ENCODE measurements at regions not wholly inside any gene's neighbourhood (a gene's known extent, or its start where the extent isn't known, plus 50 kb on each side); places are given as distances from the start of the nearest gene placed in this dataset.
"Not testable (repeated sequence)": the region's sequence is repeated elsewhere in the genome, so short reads cannot be mapped to it uniquely, and the experiment has no call there.

GRCh38 chr18:40259115-40259835, 1695.8 kb upstream of the PIK3C3 start:
- no peak for DNase-seq (ENCODE audit: low spot score)

- DNase-seq (ENCODE audit: low spot score) = no peak
Observed at GRCh38 chr18:40258311-40258710, 1696.7 kb upstream of the PIK3C3 start.

- DNase-seq (ENCODE audit: low spot score) = no peak
Observed at GRCh38 chr18:40250236-40250635, 1704.8 kb upstream of the PIK3C3 start.

DNA sequence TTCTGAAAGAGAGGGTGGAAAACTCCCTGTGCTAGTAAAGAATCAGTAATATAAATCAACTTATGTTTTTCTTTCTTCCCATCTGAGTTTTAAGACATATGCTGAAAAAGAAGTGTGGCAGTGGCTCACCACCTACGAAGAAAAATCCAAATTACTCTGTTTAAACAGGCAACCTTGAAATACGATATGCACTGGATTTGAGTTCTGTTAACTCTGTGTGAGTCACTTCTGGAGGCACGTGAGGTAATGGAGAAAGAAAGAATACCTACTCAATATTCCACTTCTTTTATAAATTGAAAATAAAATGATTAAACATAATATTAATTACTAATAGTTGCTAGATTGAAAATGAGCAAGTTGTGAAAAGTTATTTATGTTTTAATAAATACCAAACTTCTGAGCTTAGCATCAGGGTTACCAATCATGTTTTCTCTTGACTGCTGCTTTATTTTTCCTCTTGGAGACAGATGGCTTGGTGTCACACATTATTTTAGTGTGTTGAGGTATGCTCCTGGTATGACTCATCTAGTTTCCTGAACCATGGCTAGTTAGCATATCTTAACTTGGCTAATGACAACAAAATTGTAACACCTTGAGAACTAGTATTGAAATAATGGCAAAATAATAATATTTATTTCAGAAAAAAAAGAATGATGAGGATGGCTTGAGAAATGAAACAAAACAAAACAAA, 1705.5 kb upstream of the PIK3C3 start:
- DNase-seq (ENCODE audit: low spot score) = no peak

GRCh38 chr18:40245612-40246011, 1709.4 kb upstream of the PIK3C3 start:
- not testable (repeated sequence) for DNase-seq (ENCODE audit: low spot score)

DNA sequence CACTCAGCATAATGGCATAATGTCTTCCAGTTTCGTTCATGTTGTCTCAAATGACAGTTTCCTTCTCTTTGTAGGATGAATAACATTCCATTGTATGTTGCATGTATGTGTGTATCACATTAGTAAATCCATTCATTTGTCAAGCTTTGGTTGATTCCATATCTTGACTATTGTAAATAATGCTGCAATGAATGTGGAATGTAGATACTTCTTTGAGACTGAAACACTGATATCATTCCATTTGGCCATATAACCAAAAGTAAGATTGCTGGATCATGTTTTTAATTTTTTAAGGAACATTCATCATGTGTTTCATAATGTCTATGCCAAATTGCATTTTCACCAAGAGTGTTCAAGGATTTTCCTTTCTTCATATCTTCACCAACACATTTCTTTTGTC, 1711.4 kb upstream of the PIK3C3 start:
- no peak for DNase-seq (ENCODE audit: low spot score)

DNA sequence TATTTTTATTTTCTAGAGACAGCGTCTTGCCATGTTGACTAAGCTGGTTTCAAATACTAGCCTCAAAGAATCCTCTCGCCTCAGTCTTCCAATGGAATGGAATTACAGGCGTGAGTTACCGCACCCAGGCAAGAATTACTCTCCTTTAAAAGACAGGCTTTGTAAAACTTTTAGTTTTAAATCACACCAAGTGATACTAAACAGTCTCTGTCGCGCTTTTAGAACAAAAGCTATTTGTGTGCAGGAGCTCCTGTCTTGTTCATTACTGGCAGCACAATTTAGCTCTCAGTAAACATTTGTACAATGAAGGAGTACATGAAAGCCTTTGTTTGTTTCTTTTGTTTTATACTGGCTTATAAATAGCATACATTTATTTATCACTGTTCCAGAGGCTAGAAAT, 1719.2 kb upstream of the PIK3C3 start:
- no peak for DNase-seq (ENCODE audit: low spot score)

DNA sequence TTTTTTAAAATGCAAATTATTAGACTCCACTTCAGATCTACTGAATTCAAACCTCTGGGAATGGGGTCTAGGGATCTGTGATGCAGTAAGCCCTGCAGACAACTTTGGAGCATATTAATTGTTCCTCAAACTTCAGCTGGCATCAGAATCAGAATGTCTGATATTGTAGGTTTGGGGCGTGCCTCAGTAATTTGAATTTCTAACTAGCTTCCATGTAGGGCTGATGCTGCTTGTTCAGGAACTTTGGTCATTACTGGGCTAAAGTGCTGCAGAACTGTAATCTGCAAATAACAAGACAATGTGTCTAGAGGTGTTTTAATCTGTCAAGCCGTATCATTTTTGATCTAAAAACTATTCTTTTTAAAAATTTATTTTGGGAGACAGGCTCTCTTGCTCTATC, 1719.7 kb upstream of the PIK3C3 start:
- no peak for DNase-seq (ENCODE audit: low spot score)

DNA sequence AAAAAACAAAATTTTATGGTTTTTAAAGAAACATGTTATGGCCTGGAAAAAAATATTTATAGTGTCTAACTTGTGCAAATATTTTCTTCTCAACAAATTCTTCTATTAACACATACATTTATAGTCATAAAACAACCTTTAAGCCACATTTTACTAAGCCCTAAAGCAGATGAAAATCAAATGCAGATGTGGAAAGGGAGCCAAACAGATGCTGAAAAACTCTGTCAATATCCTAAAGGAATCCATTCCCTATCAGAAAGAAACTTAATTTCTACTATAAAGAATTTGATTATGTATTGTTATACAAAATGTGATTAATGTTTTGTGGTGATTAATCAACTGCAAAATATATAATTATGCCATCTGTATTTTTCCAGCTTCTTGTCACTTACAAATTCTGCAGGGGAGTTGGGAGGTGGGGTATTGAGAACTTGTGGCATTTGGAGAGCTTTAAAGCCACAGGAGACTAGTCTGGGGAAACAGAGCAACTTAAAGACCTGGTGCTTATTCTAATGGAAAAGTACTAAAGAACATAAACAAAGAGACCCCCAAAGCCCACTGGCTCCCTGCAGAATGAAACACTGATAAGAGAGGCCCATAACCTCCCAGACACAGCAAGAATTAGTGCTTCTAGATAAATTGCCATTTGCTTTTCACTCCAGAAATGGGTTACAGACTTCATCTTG, 1721.0 kb upstream of the PIK3C3 start:
- DNase-seq (ENCODE audit: low spot score) = no peak

DNA sequence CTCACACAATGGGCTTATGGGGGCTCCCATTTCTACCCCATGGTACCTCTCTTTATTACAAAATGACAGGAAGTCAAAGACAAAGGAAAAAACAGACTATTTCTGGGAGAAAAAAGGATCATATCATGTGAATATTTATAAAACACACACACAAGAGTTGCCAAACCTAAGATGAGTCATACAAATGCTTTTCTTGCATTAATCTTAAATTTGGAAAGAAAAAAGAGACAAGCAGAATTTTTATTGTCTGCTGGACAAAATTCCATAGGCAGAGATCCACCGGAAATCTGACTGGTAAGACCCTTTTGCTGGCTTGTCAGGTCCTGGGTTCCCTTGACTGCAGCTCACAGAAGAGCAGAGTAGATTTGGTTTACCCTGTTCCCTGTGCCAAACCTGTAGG, 1732.3 kb upstream of the PIK3C3 start:
- no peak for DNase-seq (ENCODE audit: low spot score)

GRCh38 chr18:40216856-40217255, 1738.2 kb upstream of the PIK3C3 start:
- no peak for DNase-seq (ENCODE audit: low spot score)

- no peak for DNase-seq (ENCODE audit: low spot score)
Observed at GRCh38 chr18:40215979-40216378, 1739.1 kb upstream of the PIK3C3 start.

- DNase-seq (ENCODE audit: low spot score) = no peak
Observed at GRCh38 chr18:40210696-40211095, 1744.3 kb upstream of the PIK3C3 start.

DNA sequence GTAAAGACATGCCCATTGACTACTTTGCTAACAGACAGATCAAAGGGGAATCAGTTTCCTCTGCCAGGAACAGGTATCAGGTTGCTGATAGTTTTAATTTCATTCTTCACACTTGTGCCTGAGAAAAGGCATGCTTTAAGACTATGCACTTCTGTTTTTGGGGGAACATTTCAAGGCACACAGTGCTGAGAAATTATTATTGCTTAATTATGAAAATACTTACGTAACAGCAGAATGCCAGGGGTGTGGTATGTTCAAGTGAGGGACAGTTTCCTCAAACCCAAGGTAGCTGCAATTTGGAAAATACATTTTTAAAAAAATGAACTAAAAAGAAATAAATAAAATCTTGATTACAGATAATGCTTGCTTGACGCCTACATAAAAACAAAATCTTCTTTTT, 1746.1 kb upstream of the PIK3C3 start:
- no peak for DNase-seq (ENCODE audit: low spot score)

GRCh38 chr18:40197711-40198110, 1757.3 kb upstream of the PIK3C3 start:
- no peak for DNase-seq (ENCODE audit: low spot score)

- no peak for DNase-seq (ENCODE audit: low spot score)
Observed at GRCh38 chr18:40186677-40187076, 1768.4 kb upstream of the PIK3C3 start.

DNA sequence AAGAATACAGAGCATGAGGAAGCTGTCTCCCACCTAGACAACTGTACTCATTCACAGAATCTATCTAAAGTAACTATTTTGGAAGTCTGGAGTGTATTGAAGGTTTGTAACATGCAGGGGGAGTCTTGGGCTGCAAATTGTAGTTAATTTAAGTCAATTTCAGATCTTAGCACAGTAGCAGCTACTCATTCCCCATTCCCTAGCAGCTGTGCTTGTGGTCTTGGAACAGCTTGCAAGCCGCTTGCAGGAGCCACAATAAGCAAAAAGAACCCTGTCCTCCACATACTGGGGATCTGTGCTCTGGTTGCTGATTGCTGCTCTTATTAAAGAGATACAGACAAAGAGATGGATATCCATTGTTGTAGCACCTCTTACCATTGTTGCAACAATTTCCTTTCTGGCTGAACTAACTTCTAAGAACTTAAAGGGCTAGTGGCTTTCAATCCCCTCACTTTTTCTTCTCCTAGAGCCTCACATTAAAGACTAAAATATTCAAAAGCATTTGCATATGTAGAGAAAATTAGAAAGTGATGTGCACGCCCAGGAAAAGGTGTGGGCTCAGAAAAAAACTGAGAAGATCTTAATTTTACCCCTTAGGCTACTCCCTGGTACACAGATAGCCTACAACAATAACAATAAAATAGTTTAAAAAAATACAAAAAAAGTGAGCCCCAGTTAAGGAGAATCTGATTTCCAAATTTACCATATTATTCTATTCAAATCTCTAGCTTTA, 1775.1 kb upstream of the PIK3C3 start:
- no peak for DNase-seq (ENCODE audit: low spot score)

DNA sequence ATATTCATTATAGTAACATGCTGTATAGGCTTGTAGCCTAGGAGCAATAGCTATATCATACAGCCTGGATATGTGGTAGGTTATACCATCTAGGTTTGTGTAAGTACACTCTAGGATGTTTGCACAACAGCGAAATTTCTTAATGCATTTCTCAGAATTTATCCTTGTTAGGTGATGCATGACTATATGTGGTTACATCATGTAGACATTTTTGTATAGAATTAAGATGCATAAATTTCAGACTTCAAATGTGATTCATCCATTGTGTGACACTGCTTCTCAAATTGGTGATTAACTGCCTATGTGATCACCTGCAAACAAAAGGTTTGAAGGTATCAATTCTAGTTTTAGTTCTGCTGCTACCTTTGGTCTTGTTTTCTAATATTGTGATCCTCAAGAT, 1787.0 kb upstream of the PIK3C3 start:
- DNase-seq (ENCODE audit: low spot score) = no peak

GRCh38 chr18:40163254-40163653, 1791.8 kb upstream of the PIK3C3 start:
- DNase-seq (ENCODE audit: low spot score) = no peak

GRCh38 chr18:40160361-40160760, 1794.7 kb upstream of the PIK3C3 start:
- DNase-seq (ENCODE audit: low spot score) = no peak

GRCh38 chr18:40159141-40160017, 1795.7 kb upstream of the PIK3C3 start:
- DNase-seq (ENCODE audit: low spot score) = no peak

Measured in ureter (tissue), 1 donor.